CD14-positive monocyte (primary cell): ENCODE measurements at regions not wholly inside any gene's neighbourhood (a gene's known extent, or its start where the extent isn't known, plus 50 kb on each side); places are given as distances from the start of the nearest gene placed in this dataset.
A peak's percentile ranks its signal among the peaks of the same experiment; 100 is the strongest.

Experiments
- DNase-seq, 3 donors: peaks; one replicate each; pipeline ENCODE4 v3.0.0-alpha.2; 2011 to 2022
- H2AFZ ChIP-seq: 2 replicates; pipeline ENCODE4 v1.6.0; 2012; ENCODE audit warnings: mild to moderate bottlenecking, low read depth, low read length, inconsistent platforms; ENCODE audit not compliant: insufficient read depth, poor library complexity, severe bottlenecking
- H3K27ac ChIP-seq, 2 donors: 1 replicate in 1 of 2; 2 replicates in 1 of 2; pipeline ENCODE4 v1.5.1; 2012 to 2013; ENCODE audit warnings: low read length in 2 of 2, control low read depth in 1 of 2, inconsistent platforms in 1 of 2, low read depth in 1 of 2, mild to moderate bottlenecking in 1 of 2
- H3K27me3 ChIP-seq, 2 donors: one replicate each; pipeline versions ENCODE4 v1.6.0 to v1.6.1; 2011 to 2013; ENCODE audit warnings: low read length in 2 of 2; ENCODE audit not compliant: control insufficient read depth in 2 of 2, insufficient read depth in 2 of 2
- H3K36me3 ChIP-seq, 2 donors: replicated peaks in 1 of 2; 1 replicate in 1 of 2; 2 replicates in 1 of 2; pipeline versions ENCODE4 v1.5.1 to v1.6.1; 2012 to 2013; ENCODE audit warnings: low read length in 2 of 2, control low read depth in 1 of 2, inconsistent platforms in 1 of 2, mild to moderate bottlenecking in 1 of 2; ENCODE audit not compliant: insufficient read depth in 2 of 2, control insufficient read depth in 1 of 2
- H3K4me1 ChIP-seq, 2 donors: 1 replicate in 1 of 2; 2 replicates in 1 of 2; pipeline versions ENCODE4 v1.5.1 to v1.6.1; 2012 to 2013; ENCODE audit warnings: low read length in 2 of 2, control low read depth in 1 of 2, inconsistent platforms in 1 of 2, mild to moderate bottlenecking in 1 of 2, moderate library complexity in 1 of 2; ENCODE audit not compliant: insufficient read depth in 2 of 2, control insufficient read depth in 1 of 2
- H3K4me2 ChIP-seq: replicated peaks from 2 replicates; pipeline ENCODE3; 2012; ENCODE audit warnings: low read length, moderate library complexity, mild to moderate bottlenecking; ENCODE audit not compliant: poor library complexity, severe bottlenecking; ENCODE audit errors: extremely low read depth
- H3K4me3 ChIP-seq, 3 experiments: fragments of 200-600 bp in 1 of 3; sonication (generic) in 1 of 3; replicated peaks in 1 of 3; 1 replicate in 2 of 3; 2 replicates in 1 of 3; pipeline ENCODE4 v1.5.1; 2011 to 2013; ENCODE audit warnings: low read length in 3 of 3, mild to moderate bottlenecking in 3 of 3, control low read depth in 2 of 3, low read depth in 2 of 3, inconsistent platforms in 1 of 3, moderate library complexity in 1 of 3
- H3K79me2 ChIP-seq: 2 replicates; pipeline ENCODE4 v1.6.0; 2012; ENCODE audit warnings: mild to moderate bottlenecking, control low read depth, inconsistent platforms, low read length, moderate library complexity; ENCODE audit not compliant: insufficient read depth
- H3K9ac ChIP-seq: 2 replicates; pipeline ENCODE4 v1.6.0; 2017; ENCODE audit warnings: low read length, mild to moderate bottlenecking; ENCODE audit not compliant: insufficient read depth, poor library complexity, severe bottlenecking
- H3K9me3 ChIP-seq, 2 donors: replicated peaks in 1 of 2; 1 replicate in 1 of 2; 2 replicates in 1 of 2; pipeline versions ENCODE4 v1.5.1 to v1.6.1; 2012 to 2013; ENCODE audit warnings: low read length in 2 of 2, control low read depth in 1 of 2; ENCODE audit not compliant: control insufficient read depth in 1 of 2, insufficient read depth in 1 of 2
- H4K20me1 ChIP-seq: 2 replicates; pipeline ENCODE4 v1.6.0; 2012; ENCODE audit warnings: mild to moderate bottlenecking, low read length, control low read depth, moderate library complexity; ENCODE audit not compliant: insufficient read depth
- H3K27ac Mint-ChIP-seq, 7 donors: one replicate each; pipeline ENCODE4 v1.8.0; 2020; ENCODE audit warnings: mild to moderate bottlenecking in 7 of 7, mixed read lengths in 7 of 7, moderate library complexity in 6 of 7, inconsistent platforms in 2 of 7
- H3K27me3 Mint-ChIP-seq, 3 donors: one replicate each; pipeline ENCODE4 v1.8.0; 2021 to 2022; ENCODE audit warnings: low read depth in 3 of 3, mild to moderate bottlenecking in 3 of 3, mixed read lengths in 3 of 3, moderate library complexity in 3 of 3, inconsistent platforms in 1 of 3
- H3K36me3 Mint-ChIP-seq, 2 donors: one replicate each; pipeline ENCODE4 v1.8.0; 2020; ENCODE audit warnings: mixed read lengths in 2 of 2, inconsistent platforms in 1 of 2, mild to moderate bottlenecking in 1 of 2
- H3K4me1 Mint-ChIP-seq: one replicate; pipeline ENCODE4 v1.8.0; 2020; ENCODE audit warnings: mild to moderate bottlenecking, mixed read lengths
- H3K4me3 Mint-ChIP-seq, 2 donors: one replicate each; pipeline ENCODE4 v1.8.0; 2020; ENCODE audit warnings: mild to moderate bottlenecking in 2 of 2, mixed read lengths in 2 of 2, moderate library complexity in 1 of 2
- H3K9me3 Mint-ChIP-seq, 7 donors: one replicate each; pipeline ENCODE4 v1.8.0; 2020 to 2022; ENCODE audit warnings: mixed read lengths in 7 of 7, mild to moderate bottlenecking in 6 of 7, moderate library complexity in 6 of 7, inconsistent platforms in 2 of 7
- WGBS: methylation state at CpG from one replicate; pipeline ENCODE4 v1.1.5; 2013; ENCODE audit warnings: missing lambda C conversion rate; ENCODE audit not compliant: insufficient coverage; 5-methylcytosine and 5-hydroxymethylcytosine counted together
- intact Hi-C, 2 donors: fragments of 100-400 bp; cut with micrococcal nuclease; formaldehyde crosslinking; loops; one replicate each; pipeline versions ENCODE4 v1.15.0 to v1.15.1; 2023
- TF ChIP-seq, protein P1 (sequence below): fragments of 200-600 bp; IDR thresholded peaks from one replicate; pipeline ENCODE4 v1.8.0; 2022; ENCODE audit warnings: antibody characterized with exemption, mild to moderate bottlenecking

DNA sequence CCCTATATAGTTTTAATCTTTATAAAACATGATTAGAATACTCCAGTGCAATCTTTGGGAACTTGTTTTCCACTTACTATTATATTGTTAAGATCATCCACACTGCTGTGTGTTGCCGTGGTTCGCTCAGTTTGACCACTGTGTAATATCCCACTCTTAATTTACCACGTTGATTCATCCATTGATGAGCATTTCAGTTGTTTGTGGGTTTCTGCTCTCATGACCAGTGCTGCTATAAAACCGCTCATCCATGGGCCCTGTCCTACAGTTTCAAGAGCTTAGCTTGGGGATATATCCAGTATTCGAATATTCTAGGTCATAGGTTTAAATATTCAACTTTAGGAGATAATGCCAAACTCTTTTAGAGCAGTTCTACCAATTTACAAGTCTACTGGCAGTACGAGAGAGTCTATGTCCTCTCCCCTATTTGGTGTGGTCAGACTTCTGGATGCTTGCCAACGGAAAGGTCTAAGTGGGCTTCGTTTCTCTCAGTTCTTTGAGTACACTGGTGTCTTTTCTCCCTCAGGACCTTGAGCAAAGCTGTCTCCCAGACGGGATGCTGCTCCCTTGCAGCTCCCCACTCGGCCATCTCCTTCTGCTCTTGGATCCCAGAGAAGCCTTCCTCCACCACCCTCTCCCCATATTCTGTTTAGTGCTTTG is 94.9 kb upstream of the ALX4 start:
- whole genome bisulfite sequencing, result 87% methylated on average over 6 of the region's 10 CpGs

DNA sequence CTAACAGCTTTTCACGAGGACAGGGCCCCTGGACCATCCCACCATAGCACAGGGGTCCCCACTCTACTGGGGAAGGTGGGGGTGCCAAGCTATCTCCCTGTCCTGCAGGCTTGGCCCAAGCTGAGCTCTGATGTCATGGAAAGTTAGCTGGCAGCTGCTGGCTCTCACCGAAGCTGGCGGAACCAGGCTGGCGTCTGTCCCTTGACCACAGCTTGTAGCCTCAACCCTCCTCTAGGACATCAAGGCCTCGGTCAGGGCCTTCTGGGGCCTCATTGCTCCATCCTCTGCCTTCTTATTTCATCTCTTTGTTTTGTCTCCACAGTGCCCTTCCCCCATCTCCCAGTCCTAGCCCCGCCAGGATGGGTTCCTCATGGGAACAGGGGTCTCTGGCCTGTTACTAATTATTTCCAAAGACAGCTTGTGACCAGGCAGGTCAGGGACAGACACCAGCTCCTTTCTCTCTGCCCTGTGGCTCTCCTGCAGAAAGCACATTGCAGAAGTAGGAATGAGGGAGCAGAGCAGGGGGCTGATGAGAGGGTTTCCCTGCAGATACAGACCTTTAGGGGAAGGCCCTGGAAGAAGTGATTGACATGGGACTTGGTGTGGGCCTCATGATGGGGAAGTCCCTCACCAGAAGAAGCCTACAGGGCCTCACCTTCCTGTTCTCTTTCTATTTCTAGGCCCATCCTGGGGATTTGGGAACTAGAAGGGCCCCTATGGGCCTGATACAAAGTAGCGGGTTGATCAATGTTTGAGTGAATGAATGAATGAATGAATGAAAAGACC is 97.5 kb upstream of the ALX4 start:
- Mint-ChIP-seq H3K27ac (peak overlapping the region in 1 of 7 donors; percentile 21), H3K9me3 (peaks cover 2 to 13% (median 8%) of the 10 kb centered on the region in 7 donors), H3K4me1 (peaks cover 8% of the 10 kb centered on the region), H3K4me3 (no peak overlapping the region), H3K27me3 (peaks cover 5 to 14% (median 13%) of the 10 kb centered on the region in 3 donors), H3K36me3 (no peaks in the 10 kb centered on the region)
- Histone ChIP-seq H3K9me3 (peaks cover 0 to 5% of the 10 kb centered on the region in 2 donors), H3K79me2 (no peaks in the 10 kb centered on the region), H3K27me3 (no peaks in the 10 kb centered on the region), H3K36me3 (no peaks in the 10 kb centered on the region), H3K4me2 (no peak overlapping the region), H3K4me3 (no peak overlapping the region), H2AFZ (no peak overlapping the region), H3K27ac (no peak overlapping the region), H3K9ac (no peak overlapping the region), H4K20me1 (no peaks in the 10 kb centered on the region), H3K4me1 (peaks cover 5 to 6% of the 10 kb centered on the region in 2 donors)
- TF ChIP-seq, protein P1, sequence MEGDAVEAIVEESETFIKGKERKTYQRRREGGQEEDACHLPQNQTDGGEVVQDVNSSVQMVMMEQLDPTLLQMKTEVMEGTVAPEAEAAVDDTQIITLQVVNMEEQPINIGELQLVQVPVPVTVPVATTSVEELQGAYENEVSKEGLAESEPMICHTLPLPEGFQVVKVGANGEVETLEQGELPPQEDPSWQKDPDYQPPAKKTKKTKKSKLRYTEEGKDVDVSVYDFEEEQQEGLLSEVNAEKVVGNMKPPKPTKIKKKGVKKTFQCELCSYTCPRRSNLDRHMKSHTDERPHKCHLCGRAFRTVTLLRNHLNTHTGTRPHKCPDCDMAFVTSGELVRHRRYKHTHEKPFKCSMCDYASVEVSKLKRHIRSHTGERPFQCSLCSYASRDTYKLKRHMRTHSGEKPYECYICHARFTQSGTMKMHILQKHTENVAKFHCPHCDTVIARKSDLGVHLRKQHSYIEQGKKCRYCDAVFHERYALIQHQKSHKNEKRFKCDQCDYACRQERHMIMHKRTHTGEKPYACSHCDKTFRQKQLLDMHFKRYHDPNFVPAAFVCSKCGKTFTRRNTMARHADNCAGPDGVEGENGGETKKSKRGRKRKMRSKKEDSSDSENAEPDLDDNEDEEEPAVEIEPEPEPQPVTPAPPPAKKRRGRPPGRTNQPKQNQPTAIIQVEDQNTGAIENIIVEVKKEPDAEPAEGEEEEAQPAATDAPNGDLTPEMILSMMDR, result no peak
- 82% methylated on average over 5 of the region's 7 CpGs for WGBS
- peak in 1 of 3 donors; percentile 4 for DNase-seq
- intact Hi-C loops, result no loop called here

More for the DNA sequence above, 94.9 kb upstream of the ALX4 start:
- Histone ChIP-seq H3K9ac (no peak overlapping the region), H3K9me3 (peaks cover 0 to 3% of the 10 kb centered on the region in 2 donors), H3K4me2 (no peak overlapping the region), H3K4me1 (peaks cover 5 to 6% of the 10 kb centered on the region in 2 donors), H4K20me1 (no peaks in the 10 kb centered on the region), H3K27me3 (no peaks in the 10 kb centered on the region), H3K36me3 (no peaks in the 10 kb centered on the region), H3K4me3 (no peak overlapping the region), H3K79me2 (no peaks in the 10 kb centered on the region), H2AFZ (no peak overlapping the region), H3K27ac (no peak overlapping the region)
- TF ChIP-seq, protein P1, result no peak
- Mint-ChIP-seq H3K4me1 (peaks cover 6% of the 10 kb centered on the region), H3K27ac (no peak overlapping the region), H3K4me3 (no peak overlapping the region), H3K36me3 (no peaks in the 10 kb centered on the region), H3K9me3 (peaks cover 0 to 4% (median 0%) of the 10 kb centered on the region in 7 donors), H3K27me3 (peaks cover 3 to 10% (median 9%) of the 10 kb centered on the region in 3 donors)
- intact Hi-C loops, result no loop called here
- no peak for DNase-seq
